DMS114 treated with DMSO at 0.1 percent for 48 hours (cell line): ENCODE measurements at regions not wholly inside any gene's neighbourhood (a gene's known extent, or its start where the extent isn't known, plus 50 kb on each side); places are given as distances from the start of the nearest gene placed in this dataset.

Experiments used
- DNase-seq: peaks from one replicate; lab custom pipeline; 2025; ENCODE audit not compliant: unreplicated experiment; lab: John Stamatoyannopoulos, UW

- DNase-seq, result no peak
Observed at GRCh38 chr5:61650661-61651060, 318.6 kb downstream of the ZSWIM6 start.

- no peak for DNase-seq
Observed at GRCh38 chr5:61651195-61651594, 319.1 kb downstream of the ZSWIM6 start.

- no peak for DNase-seq
Observed at GRCh38 chr5:61652916-61653315, 320.9 kb downstream of the ZSWIM6 start.

- no peak for DNase-seq
Observed at GRCh38 chr5:61653807-61654580, 321.9 kb downstream of the ZSWIM6 start.

GRCh38 chr5:61654876-61655275 is 322.8 kb downstream of the ZSWIM6 start:
- DNase-seq, result no peak

- no peak for DNase-seq
Observed at GRCh38 chr5:61657010-61657409, 325.0 kb downstream of the ZSWIM6 start.

- no peak for DNase-seq
Observed at GRCh38 chr5:61657686-61658085, 325.6 kb downstream of the ZSWIM6 start.

GRCh38 chr5:61658592-61659008 is 326.5 kb downstream of the ZSWIM6 start:
- DNase-seq, result peak; percentile 13

- no peak for DNase-seq
Observed at GRCh38 chr5:61659221-61659696, 327.2 kb downstream of the ZSWIM6 start.

- no peak for DNase-seq
Observed at GRCh38 chr5:61662670-61663069, 330.6 kb downstream of the ZSWIM6 start.

- DNase-seq, result no peak
Observed at GRCh38 chr5:61666064-61666621, 334.1 kb downstream of the ZSWIM6 start.

GRCh38 chr5:61667525-61668218 is 335.6 kb downstream of the ZSWIM6 start:
- DNase-seq, result no peak

- DNase-seq, result no peak
Observed at GRCh38 chr5:61669531-61669930, 337.5 kb downstream of the ZSWIM6 start.

- DNase-seq, result no peak
Observed at GRCh38 chr5:61670941-61671340, 338.9 kb downstream of the ZSWIM6 start.

- no peak for DNase-seq
Observed at GRCh38 chr5:61673007-61673735, 341.1 kb downstream of the ZSWIM6 start.

GRCh38 chr5:61674378-61674777 is 342.3 kb downstream of the ZSWIM6 start:
- DNase-seq, result no peak

- DNase-seq, result peak; percentile 1
Observed at GRCh38 chr5:61675015-61675692, 343.1 kb downstream of the ZSWIM6 start.

GRCh38 chr5:61677220-61677619 is 345.2 kb downstream of the ZSWIM6 start:
- DNase-seq, result no peak

- DNase-seq, result no peak
Observed at GRCh38 chr5:61678966-61679365, 346.9 kb downstream of the ZSWIM6 start.

GRCh38 chr5:61679562-61679961 is 347.5 kb downstream of the ZSWIM6 start:
- DNase-seq, result no peak

GRCh38 chr5:61680247-61680646 is 348.2 kb downstream of the ZSWIM6 start:
- DNase-seq, result no peak
